ENCODE measurements at regions not wholly inside any gene's neighbourhood (a gene's known extent, or its start where the extent isn't known, plus 50 kb on each side); places are given as distances from the start of the nearest gene placed in this dataset.

DNA sequence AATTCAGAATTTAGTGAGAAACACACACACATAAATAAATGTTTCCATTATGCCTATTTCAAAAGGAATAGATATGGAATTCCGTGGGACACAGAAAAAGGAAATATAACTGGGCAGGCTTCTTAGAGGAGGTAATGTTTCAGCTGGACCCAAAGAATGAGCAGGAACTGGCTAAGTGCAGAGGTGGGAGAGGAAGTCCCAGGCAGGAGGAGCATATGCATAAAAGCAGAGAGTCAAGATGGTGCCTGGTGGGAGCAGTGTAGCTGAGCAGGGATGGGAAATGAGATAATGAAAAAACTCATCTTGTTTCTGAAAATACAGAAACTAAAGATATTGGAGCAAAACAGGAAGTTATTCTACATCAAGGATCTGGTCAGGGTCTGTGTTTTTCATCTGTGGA lies 115.2 kb upstream of the MAGI3 start:
- TF ChIP-seq CTCF (conservative IDR thresholded peaks at IDR 0.05; ENCODE audit: low read depth, low read length) (no peak), EZH2 (IDR thresholded peaks at IDR 0.05; ENCODE audit: borderline replicate concordance, low read depth, low read length, poor library complexity, severe bottlenecking) (no peak)
